GM21423 (cell line): ENCODE measurements at regions not wholly inside any gene's neighbourhood (a gene's known extent, or its start where the extent isn't known, plus 50 kb on each side); places are given as distances from the start of the nearest gene placed in this dataset.

ENCODE experiments used
- ATAC-seq: cut with Tn5 transposase; IDR thresholded peaks from one replicate; pipeline ENCODE4 v1.9.1; 2021; ENCODE audit warnings: mild to moderate bottlenecking, moderate library complexity; ENCODE audit not compliant: unreplicated experiment

- ATAC-seq = no peak
Observed at GRCh38 chr1:193525411-193525810, 339.0 kb upstream of the B3GALT2 start.

GRCh38 chr1:193524616-193525015 is 338.2 kb upstream of the B3GALT2 start:
- no peak for ATAC-seq

DNA sequence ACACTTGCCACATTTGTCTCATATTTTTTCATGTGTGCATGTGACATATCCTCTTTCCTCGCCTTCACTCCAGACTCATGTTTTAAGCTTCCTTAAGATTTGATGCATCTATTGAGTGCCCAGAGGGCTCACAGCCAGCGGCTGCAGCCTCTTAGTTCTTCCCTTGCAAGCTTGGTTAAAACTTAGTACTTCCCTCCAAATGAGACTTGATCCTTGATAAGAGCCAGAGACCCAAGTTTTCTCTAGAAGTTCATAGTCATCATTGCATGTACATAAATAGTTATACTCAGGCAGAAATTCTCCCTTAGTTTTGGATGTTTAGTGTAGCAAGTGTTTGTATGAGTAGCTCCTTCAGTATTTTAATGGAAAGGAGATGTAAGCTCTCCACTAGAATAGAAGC is 337.6 kb upstream of the B3GALT2 start:
- ATAC-seq = no peak

- no peak for ATAC-seq
Observed at GRCh38 chr1:193520472-193520871, 334.1 kb upstream of the B3GALT2 start.

GRCh38 chr1:193519922-193520321 is 333.5 kb upstream of the B3GALT2 start:
- ATAC-seq = no peak

DNA sequence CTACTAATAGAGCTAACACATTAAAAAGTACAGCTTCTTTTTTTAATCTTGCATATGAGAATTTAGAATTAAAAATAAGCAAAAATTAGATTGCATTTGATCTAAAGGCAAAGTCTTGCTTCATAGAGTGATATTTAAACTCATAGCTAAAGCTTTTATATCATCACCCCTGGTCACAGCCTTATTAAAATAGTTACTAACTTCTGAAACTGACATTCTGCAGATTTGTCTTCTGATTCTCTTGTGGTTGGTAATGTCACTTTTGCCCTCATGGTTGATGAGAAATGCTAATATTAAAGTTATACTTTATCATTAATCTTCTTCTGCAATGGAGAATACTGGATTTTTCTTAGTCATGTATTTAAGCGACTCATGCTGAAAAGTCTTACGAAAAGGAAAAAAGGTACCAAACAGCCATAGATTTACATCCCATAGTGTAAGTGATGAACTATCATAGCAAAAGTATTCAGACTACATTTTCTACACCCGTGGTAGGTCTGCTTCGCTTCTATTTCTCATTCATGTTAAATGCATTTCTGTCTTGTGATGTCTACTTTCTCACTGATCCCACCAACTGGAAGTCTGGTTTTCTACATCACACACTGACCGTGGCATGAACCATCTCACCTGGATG is 330.5 kb upstream of the B3GALT2 start:
- ATAC-seq = no peak

- ATAC-seq = no peak
Observed at GRCh38 chr1:193514397-193514796, 328.0 kb upstream of the B3GALT2 start.

- ATAC-seq = no peak
Observed at GRCh38 chr1:193513032-193513431, 326.6 kb upstream of the B3GALT2 start.

DNA sequence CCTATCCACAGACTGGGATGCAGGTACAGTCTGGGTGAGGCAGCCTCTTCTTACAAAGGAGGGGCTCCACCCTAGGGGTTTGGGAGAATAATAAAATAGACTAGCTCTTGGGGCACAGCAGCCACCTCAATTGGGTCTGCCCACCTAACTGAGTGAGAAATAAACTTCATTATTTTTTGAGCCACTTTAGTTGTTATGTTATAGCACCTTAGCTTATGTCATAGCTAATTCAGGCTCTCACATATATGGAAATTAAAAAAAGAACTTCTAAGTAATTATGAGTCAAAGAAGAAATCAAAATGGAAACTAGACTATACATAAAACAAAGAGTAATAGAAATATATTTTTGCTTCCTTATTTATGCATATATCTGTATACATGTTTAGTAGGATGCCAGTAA is 318.5 kb upstream of the B3GALT2 start:
- no peak for ATAC-seq

DNA sequence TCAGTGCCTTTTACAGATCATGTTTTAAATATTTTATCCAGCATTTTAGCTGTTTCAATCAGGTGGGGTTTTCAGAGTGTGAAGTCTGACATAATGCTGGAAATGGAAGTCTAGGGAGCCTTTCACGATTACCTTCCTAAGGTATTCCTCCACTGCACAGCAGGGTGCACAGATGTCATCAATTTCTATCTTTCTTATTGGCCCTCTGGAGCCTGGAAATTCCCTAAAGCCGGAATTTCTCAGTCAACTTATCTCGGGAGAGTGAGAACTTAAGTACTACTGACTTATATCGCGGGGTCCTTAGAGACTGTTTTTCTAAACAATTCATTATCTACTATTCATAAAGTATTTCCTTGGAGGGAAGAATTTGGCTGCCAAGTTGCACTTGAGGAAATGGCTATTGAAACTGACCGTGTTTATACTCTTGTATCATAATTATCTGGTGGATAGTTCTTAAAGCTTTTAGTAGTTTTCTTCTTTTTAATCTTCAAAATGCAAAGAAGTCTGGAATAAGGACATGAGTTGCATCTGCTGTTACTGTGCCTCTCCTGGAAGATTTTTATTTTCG is 311.8 kb upstream of the B3GALT2 start:
- no peak for ATAC-seq

GRCh38 chr1:193494368-193494767 is 308.0 kb upstream of the B3GALT2 start:
- ATAC-seq = no peak

- ATAC-seq = no peak
Observed at GRCh38 chr1:193489191-193489590, 302.8 kb upstream of the B3GALT2 start.

- ATAC-seq = no peak
Observed at GRCh38 chr1:193487722-193488121, 301.3 kb upstream of the B3GALT2 start.

GRCh38 chr1:193486671-193487229 is 300.3 kb upstream of the B3GALT2 start:
- ATAC-seq = no peak

DNA sequence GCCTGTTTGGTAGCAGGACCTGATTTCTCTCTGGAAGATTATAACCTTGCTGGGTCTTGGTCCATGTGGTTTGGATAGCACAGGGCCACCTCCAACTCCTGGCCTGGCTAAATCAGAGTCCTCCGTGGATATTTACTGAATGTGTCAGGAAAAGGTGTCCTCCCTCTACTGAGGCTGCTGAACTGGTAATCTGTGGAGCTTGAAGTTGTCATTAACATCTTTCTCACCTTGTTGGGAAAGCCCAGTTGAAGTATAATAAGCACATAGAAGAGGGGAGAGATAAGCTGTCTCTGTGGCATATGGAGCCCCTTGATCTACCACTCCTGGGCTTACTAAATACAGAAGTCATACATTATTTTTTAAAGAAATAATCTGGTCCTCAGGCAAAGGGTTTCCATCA is 294.3 kb upstream of the B3GALT2 start:
- no peak for ATAC-seq

GRCh38 chr1:193479187-193479586 is 292.8 kb upstream of the B3GALT2 start:
- ATAC-seq = peak; percentile 99

DNA sequence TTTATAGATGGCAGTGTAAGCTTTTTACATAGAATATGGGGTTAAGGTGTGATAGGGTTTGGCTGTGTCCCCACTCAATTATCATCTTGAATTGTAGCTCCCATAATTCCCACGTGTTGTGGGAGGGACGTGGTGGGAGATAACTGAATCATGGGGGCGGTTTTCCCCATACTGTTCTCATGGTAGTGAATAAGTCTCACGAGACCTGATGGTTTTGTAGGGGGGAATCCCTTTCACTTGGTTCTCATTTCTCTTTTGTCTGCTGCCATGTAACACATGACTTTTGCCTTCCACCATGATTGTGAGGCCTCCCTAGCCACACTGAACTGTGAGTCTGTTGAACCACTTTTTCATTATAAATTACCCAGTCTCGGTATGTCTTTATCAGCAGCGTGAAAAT is 290.3 kb upstream of the B3GALT2 start:
- ATAC-seq = no peak

DNA sequence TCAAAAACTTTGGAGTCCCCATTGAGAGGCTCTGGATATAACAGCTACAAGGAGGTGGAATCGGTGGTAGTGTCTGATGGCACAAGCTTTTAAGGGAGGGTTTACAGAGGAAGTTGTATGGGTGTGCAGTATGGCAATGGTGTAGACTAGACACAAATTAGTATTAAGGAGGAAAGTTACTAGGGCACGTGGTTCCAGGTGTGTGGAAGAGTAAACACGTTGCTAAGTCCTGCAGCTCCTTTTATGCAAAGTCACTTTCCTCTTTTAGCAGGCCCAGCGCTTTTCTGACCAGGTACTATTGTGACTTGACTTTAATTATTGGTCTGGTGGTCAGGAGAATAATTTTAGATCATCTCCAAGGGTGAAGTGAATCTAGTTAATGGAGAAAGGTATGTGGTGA is 287.5 kb upstream of the B3GALT2 start:
- ATAC-seq = no peak

DNA sequence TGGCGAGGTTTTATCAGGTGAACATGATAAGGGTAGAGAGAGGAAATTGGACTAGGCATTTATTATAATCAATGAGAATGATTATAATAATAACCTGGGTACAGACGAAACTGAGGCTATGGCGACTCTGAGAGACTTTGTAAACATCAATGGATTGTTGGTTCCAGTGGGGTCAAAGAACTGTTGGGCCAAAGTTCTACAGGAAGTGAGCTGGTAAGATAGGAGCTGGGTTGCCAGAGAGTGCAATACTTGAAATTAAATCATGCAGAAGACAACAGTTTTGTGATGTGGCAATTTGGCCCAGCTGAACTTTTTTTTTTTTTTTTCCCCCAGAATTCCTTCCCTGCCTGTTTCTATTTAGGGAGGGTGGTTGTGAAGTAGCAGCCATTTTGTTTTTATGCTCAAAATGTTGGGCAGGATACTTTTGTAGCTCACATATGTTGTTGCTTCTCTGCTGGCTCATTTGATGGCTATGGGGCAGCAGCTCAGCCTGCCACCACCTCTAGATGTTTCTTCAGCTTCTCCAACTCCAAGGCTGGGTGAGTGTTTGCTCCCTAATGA is 286.5 kb upstream of the B3GALT2 start:
- ATAC-seq = no peak

GRCh38 chr1:193472430-193472829 is 286.0 kb upstream of the B3GALT2 start:
- no peak for ATAC-seq

GRCh38 chr1:193471981-193472380 is 285.6 kb upstream of the B3GALT2 start:
- no peak for ATAC-seq

DNA sequence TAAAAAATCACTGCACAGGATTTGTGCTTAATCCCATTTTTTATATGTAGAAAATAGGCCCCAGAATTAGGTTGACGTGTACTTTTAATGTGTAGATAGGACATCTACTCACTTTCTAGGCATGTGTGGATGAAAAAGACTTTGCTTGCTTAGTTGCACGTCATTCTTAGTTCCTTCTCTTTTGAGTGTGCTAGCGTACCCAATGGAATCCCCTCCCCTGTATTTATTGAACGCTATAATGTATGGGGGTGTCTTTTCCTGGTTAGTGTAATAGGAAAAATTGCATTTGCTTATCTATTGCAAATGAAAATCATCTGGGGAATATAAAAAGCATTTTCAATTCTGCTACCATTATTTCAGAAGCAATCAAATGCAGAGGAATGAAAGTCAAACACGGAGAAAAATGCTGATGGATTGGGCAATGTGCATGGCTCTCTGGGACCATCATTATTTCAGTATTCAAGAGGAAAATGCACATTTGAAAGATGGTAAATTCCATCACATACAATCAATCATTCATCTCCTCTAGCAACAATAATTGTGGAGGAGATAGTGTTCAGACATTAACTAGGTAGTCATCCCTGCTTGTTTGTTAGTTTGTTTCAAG is 277.0 kb upstream of the B3GALT2 start:
- ATAC-seq = no peak
